Neuronal stem cell (in vitro differentiated cells): ENCODE measurements at regions not wholly inside any gene's neighbourhood (a gene's known extent, or its start where the extent isn't known, plus 50 kb on each side); places are given as distances from the start of the nearest gene placed in this dataset.

Source experiments
- DNase-seq: peaks from one replicate; pipeline ENCODE4 v3.0.0-alpha.2; 2013; ENCODE audit warnings: low spot score
- H2AFZ ChIP-seq: one replicate; pipeline ENCODE4 v1.6.1; 2013; ENCODE audit warnings: mild to moderate bottlenecking, low read length, inconsistent platforms
- H2AK5ac ChIP-seq: 2 replicates; pipeline ENCODE4 v1.6.1; 2013; ENCODE audit warnings: low read depth, mild to moderate bottlenecking, inconsistent platforms, low read length, moderate library complexity, mixed read lengths
- H2BK120ac ChIP-seq: 2 replicates; pipeline ENCODE4 v1.6.1; 2013; ENCODE audit warnings: low read depth, mild to moderate bottlenecking, inconsistent platforms, low read length, moderate library complexity, mixed read lengths
- H2BK12ac ChIP-seq: one replicate; pipeline ENCODE4 v1.6.1; 2013; ENCODE audit warnings: low read length, inconsistent platforms
- H2BK15ac ChIP-seq: 2 replicates; pipeline ENCODE4 v1.6.1; 2013; ENCODE audit warnings: mild to moderate bottlenecking, low read length, inconsistent platforms, mixed read lengths
- H2BK5ac ChIP-seq: one replicate; pipeline ENCODE4 v1.6.1; 2013; ENCODE audit warnings: inconsistent platforms, mild to moderate bottlenecking, low read length, moderate library complexity
- H3K14ac ChIP-seq: one replicate; pipeline ENCODE4 v1.6.1; 2013; ENCODE audit warnings: low read length, inconsistent platforms
- H3K18ac ChIP-seq: 2 replicates; pipeline ENCODE4 v1.6.1; 2013; ENCODE audit warnings: low read length, inconsistent platforms
- H3K23ac ChIP-seq: 2 replicates; pipeline ENCODE4 v1.6.1; 2013; ENCODE audit warnings: low read depth, mild to moderate bottlenecking, mixed read lengths, low read length, inconsistent platforms; ENCODE audit not compliant: poor library complexity
- H3K27ac ChIP-seq: replicated peaks from 3 replicates; pipeline ENCODE4 v1.5.1; 2013; ENCODE audit warnings: low read length, inconsistent platforms
- H3K27me3 ChIP-seq, 3 experiments: 2 replicates each; pipeline ENCODE4 v1.6.1; 2013; ENCODE audit warnings: low read length in 3 of 3, mild to moderate bottlenecking in 2 of 3, inconsistent platforms in 1 of 3, low read depth in 1 of 3, mixed read lengths in 1 of 3, moderate library complexity in 1 of 3; ENCODE audit not compliant: control insufficient read depth in 3 of 3, insufficient read depth in 3 of 3
- H3K36me3 ChIP-seq, 2 donors: replicated peaks in 1 of 2; 2 replicates each; pipeline ENCODE4 v1.6.1; 2013; ENCODE audit warnings: low read length in 2 of 2; ENCODE audit not compliant: control insufficient read depth in 2 of 2, insufficient read depth in 2 of 2
- H3K4ac ChIP-seq: 2 replicates; pipeline ENCODE4 v1.6.1; 2013; ENCODE audit warnings: inconsistent platforms, mild to moderate bottlenecking, low read length, moderate library complexity
- H3K4me1 ChIP-seq, 2 donors: 1 replicate in 1 of 2; 2 replicates in 1 of 2; pipeline ENCODE4 v1.6.1; 2013; ENCODE audit warnings: low read length in 2 of 2, low read depth in 1 of 2; ENCODE audit not compliant: control insufficient read depth in 2 of 2, insufficient read depth in 1 of 2
- H3K4me2 ChIP-seq: one replicate; pipeline ENCODE4 v1.6.1; 2013; ENCODE audit warnings: mild to moderate bottlenecking, low read length, inconsistent platforms; ENCODE audit not compliant: insufficient read depth, poor library complexity, severe bottlenecking
- H3K4me3 ChIP-seq, 2 donors: 2 replicates each; pipeline ENCODE4 v1.5.1; 2013; ENCODE audit warnings: low read length in 2 of 2, mild to moderate bottlenecking in 2 of 2, inconsistent platforms in 1 of 2, moderate library complexity in 1 of 2
- H3K79me1 ChIP-seq: one replicate; pipeline ENCODE4 v1.6.1; 2013; ENCODE audit warnings: low read depth, mild to moderate bottlenecking, inconsistent platforms, low read length, moderate library complexity
- H3K9ac ChIP-seq: one replicate; pipeline ENCODE4 v1.6.1; 2013; ENCODE audit warnings: mild to moderate bottlenecking, low read depth, low read length, inconsistent platforms; ENCODE audit not compliant: poor library complexity
- H3K9me3 ChIP-seq, 2 donors: replicated peaks in 1 of 2; 2 replicates each; pipeline versions ENCODE3 to v1.6.1; 2013; ENCODE audit warnings: low read length in 2 of 2, mild to moderate bottlenecking in 2 of 2, inconsistent platforms in 1 of 2, low read depth in 1 of 2, mixed read lengths in 1 of 2, moderate library complexity in 1 of 2; ENCODE audit not compliant: control insufficient read depth in 2 of 2, insufficient read depth in 1 of 2
- H4K8ac ChIP-seq: one replicate; pipeline ENCODE4 v1.6.1; 2013; ENCODE audit warnings: low read depth, mild to moderate bottlenecking, inconsistent platforms, low read length, moderate library complexity
- H4K91ac ChIP-seq: one replicate; pipeline ENCODE4 v1.6.1; 2013; ENCODE audit warnings: low read length, low read depth, mild to moderate bottlenecking, inconsistent platforms; ENCODE audit not compliant: poor library complexity
- WGBS, 2 donors: extraction: QIAGEN DNeasy Blood & Tissue Kit; methylation state at CpG; one replicate each; pipeline ENCODE4 v1.1.7; 2013; ENCODE audit warnings: missing lambda C conversion rate in 2 of 2, mixed read lengths in 1 of 2; ENCODE audit not compliant: insufficient read length in 2 of 2, insufficient replicate concordance in 1 of 2; ENCODE audit errors: extremely low coverage in 2 of 2; 5-methylcytosine and 5-hydroxymethylcytosine counted together

DNA sequence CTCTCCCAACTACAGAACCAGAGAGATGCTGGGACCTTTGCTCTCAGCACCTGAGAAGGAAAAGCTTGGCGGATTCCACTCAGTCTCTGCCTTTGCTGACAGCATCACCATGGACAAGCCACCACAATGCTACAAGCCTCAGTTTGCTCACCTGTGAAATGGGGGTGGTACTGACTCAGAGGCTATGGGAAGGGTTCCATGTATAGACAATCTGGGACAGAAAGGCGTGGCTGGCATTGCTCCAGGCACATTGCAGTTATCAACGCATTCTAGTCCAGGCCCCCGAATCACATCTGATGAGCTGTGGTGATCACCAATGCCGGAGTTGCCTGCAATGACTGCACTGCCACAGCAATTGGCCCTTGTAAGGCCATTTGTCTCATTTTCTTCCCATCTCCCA is 72.6 kb downstream of the ISX start:
- H3K27ac ChIP-seq, result no peak overlapping the region
- no peak overlapping the region for H3K4ac ChIP-seq
- WGBS, 2 donors, result no CpG with 5 or more reads among the region's 5 CpGs

DNA sequence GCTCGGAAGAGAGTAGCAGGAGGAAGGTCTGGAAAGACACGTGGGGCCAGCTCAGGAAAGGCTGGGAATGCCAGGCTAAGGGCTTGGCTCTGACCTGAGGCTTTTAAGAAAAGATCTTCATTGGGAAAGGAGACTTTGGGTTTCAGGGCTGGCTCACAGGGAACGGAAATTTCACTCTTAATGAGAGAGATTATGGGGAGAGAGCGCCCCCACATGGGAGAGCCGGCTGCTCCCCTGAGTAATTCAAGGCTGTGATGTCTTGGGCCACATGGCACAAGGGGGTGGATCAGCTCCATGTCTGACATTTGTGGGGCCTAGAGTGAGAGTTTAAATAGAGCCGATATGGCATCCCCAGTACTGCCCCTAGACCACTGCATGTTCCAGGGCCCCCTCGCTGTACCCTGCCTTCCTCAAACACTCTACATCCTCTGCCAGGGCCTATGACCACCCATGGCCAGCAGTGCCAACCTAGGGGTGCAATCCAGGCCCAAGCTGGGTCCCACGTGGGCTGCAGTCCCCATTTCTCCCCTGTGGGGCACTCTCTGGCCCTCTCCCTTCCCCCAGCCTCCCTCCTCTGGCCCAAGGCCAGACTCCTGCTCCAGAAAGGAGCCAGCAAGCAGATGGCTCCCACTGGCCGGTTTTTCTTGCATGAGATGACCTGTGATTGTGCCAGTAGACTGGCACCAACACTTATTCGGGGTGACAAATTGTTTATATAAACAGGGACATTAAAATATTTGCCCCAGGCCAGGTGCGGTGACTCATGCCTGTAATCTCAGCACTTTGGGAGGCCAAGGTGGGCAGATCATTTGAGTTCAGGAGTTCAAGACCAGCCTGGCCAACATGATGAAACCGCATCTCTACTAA is 75.2 kb downstream of the ISX start:
- peak overlapping the region; percentile 8 for H2BK15ac ChIP-seq
- peak overlapping the region; percentile 54 for H3K18ac ChIP-seq
- H3K4me3 ChIP-seq, result no peak overlapping the region
- no peak overlapping the region for H3K14ac ChIP-seq
- no peak overlapping the region for H4K91ac ChIP-seq
- no peak overlapping the region for H3K4ac ChIP-seq
- no peak overlapping the region for H3K23ac ChIP-seq
- H2AFZ ChIP-seq, result no peak overlapping the region
- no peaks in the 10 kb centered on the region for H3K36me3 ChIP-seq
- H2BK120ac ChIP-seq, result no peak overlapping the region
- H4K8ac ChIP-seq, result no peak overlapping the region
- no peak overlapping the region for H3K4me2 ChIP-seq
- no peaks in the 10 kb centered on the region for H3K79me1 ChIP-seq
- no peak overlapping the region for H3K9ac ChIP-seq
- H2BK5ac ChIP-seq, result no peak overlapping the region
- H2BK12ac ChIP-seq, result no peak overlapping the region
- no peak overlapping the region for H3K27ac ChIP-seq
- H3K27me3 ChIP-seq, result no peaks in the 10 kb centered on the region
- no peaks in the 10 kb centered on the region for H3K9me3 ChIP-seq
- WGBS, 2 donors, result no CpG with 5 or more reads among the region's 12 CpGs
- H3K4me1 ChIP-seq, result no peaks in the 10 kb centered on the region
- peak; percentile 26 for DNase-seq
- H2AK5ac ChIP-seq, result peak overlapping the region; percentile 35

More for the DNA sequence above, 72.6 kb downstream of the ISX start:
- Histone ChIP-seq H4K8ac (no peak overlapping the region), H3K9ac (no peak overlapping the region), H2BK12ac (no peak overlapping the region), H3K4me2 (no peak overlapping the region), H2BK120ac (no peak overlapping the region), H3K36me3 (no peaks in the 10 kb centered on the region), H3K79me1 (no peaks in the 10 kb centered on the region), H2BK5ac (no peak overlapping the region), H3K23ac (no peak overlapping the region), H2AK5ac (no peak overlapping the region), H3K4me1 (peaks cover 0 to 10% of the 10 kb centered on the region in 2 donors), H3K27me3 (peaks cover 0 to 4% (median 0%) of the 10 kb centered on the region in 3 experiments), H3K9me3 (no peaks in the 10 kb centered on the region), H3K4me3 (no peak overlapping the region), H2BK15ac (no peak overlapping the region), H3K18ac (no peak overlapping the region), H2AFZ (no peak overlapping the region), H4K91ac (no peak overlapping the region), H3K14ac (no peak overlapping the region)
- DNase-seq, result no peak

DNA sequence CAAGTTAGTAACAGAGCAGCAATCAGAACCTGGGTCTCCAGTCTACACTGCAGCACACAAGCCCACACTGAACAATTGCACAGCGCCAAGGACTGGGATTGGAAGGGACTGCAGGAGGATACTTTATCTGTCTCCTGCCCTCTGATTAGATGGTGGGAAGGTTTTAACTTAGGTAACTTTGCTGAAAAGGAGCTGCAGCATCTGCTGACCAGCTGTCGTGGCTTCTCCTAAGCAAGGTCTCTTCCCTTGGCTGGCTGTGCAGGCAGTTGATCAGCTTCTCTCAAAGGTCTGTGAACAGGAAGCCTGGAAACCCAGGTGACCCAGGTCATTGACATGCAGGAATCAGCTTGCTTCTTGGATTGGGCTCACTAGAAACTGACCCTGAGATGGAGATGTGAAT is 82.4 kb downstream of the ISX start:
- Histone ChIP-seq H2BK5ac (no peak overlapping the region), H3K4me3 (no peak overlapping the region), H2BK12ac (no peak overlapping the region), H2BK120ac (no peak overlapping the region), H3K36me3 (no peaks in the 10 kb centered on the region), H4K91ac (no peak overlapping the region), H3K27me3 (no peaks in the 10 kb centered on the region), H3K4ac (no peak overlapping the region), H4K8ac (no peak overlapping the region), H2BK15ac (no peak overlapping the region), H3K4me2 (no peak overlapping the region), H3K9me3 (no peaks in the 10 kb centered on the region), H3K9ac (no peak overlapping the region), H2AFZ (no peak overlapping the region), H3K4me1 (peaks cover 0 to 3% of the 10 kb centered on the region in 2 donors), H2AK5ac (no peak overlapping the region), H3K27ac (no peak overlapping the region), H3K79me1 (no peaks in the 10 kb centered on the region), H3K23ac (no peak overlapping the region), H3K14ac (no peak overlapping the region), H3K18ac (no peak overlapping the region)
- no CpG with 5 or more reads among the region's 2 CpGs for WGBS, 2 donors
- DNase-seq, result no peak

DNA sequence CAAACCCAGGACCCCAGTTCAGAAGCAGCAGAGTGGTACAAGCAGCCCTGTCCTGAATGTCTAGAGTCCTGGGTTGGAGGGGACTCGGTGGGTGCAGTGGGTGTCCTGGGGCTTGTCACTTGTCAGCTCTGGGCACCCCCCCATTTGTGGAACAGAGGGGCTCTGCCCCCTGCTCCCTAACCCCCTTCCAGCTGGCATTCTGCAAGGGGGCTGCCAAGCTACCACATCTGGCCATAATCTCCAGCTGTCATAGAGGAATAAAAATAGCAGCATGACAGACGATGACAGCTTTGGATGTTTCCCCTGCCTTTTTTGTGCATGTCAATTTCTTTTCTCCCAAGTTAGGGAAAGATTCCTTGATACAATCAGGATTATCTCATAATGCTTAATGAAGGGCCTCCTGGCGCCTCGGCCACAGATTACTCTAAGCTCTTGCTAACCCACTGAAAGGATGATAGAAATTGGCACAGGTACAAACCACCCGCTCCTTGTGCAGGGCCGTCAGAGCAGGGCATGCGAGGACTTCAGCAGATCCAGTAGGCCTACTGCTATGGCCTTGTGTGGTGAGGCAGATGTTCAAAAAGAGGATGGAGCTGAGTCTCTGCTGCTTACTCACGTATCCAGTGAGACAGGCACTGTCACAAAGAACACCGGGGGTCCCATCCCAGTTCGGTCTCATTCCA is 83.0 kb downstream of the ISX start:
- Histone ChIP-seq H3K4me2 (no peak overlapping the region), H3K79me1 (no peaks in the 10 kb centered on the region), H3K4me1 (peaks cover 0 to 3% of the 10 kb centered on the region in 2 donors), H3K27ac (no peak overlapping the region), H2AFZ (no peak overlapping the region), H3K18ac (no peak overlapping the region), H2BK120ac (no peak overlapping the region), H2BK15ac (no peak overlapping the region), H3K9me3 (no peaks in the 10 kb centered on the region), H2BK12ac (no peak overlapping the region), H4K91ac (no peak overlapping the region), H3K9ac (no peak overlapping the region), H2AK5ac (no peak overlapping the region), H3K4ac (no peak overlapping the region), H3K27me3 (no peaks in the 10 kb centered on the region), H3K36me3 (no peaks in the 10 kb centered on the region), H3K14ac (no peak overlapping the region), H4K8ac (no peak overlapping the region), H2BK5ac (no peak overlapping the region), H3K23ac (no peak overlapping the region), H3K4me3 (no peak overlapping the region)
- DNase-seq, result no peak
- no CpG with 5 or more reads among the region's 10 CpGs for WGBS, 2 donors
